Adipocyte (in vitro differentiated cells): ENCODE measurements at regions not wholly inside any gene's neighbourhood (a gene's known extent, or its start where the extent isn't known, plus 50 kb on each side); places are given as distances from the start of the nearest gene placed in this dataset.
"Not testable (repeated sequence)": the region's sequence is repeated elsewhere in the genome, so short reads cannot be mapped to it uniquely, and the experiment has no call there.

Experiments used
- DNase-seq: peaks from one replicate; pipeline ENCODE4 v3.0.0-alpha.2; 2015; ENCODE audit warnings: low read depth
- H3K27me3 ChIP-seq: replicated peaks from 2 replicates; pipeline ENCODE4 v1.7.0; 2013; ENCODE audit warnings: mild to moderate bottlenecking, low read length, moderate library complexity; ENCODE audit not compliant: control insufficient read depth, insufficient read depth
- H3K36me3 ChIP-seq: 2 replicates; pipeline ENCODE4 v1.7.0; 2013; ENCODE audit warnings: low read length, mild to moderate bottlenecking, moderate library complexity; ENCODE audit not compliant: control insufficient read depth, insufficient read depth, severe bottlenecking
- H3K4me1 ChIP-seq: 2 replicates; pipeline ENCODE4 v1.7.0; 2013; ENCODE audit warnings: mild to moderate bottlenecking, low read length, moderate library complexity; ENCODE audit not compliant: control insufficient read depth, insufficient read depth
- H3K4me3 ChIP-seq: 2 replicates; pipeline ENCODE4 v1.7.0; 2013; ENCODE audit warnings: mild to moderate bottlenecking, low read length, moderate library complexity
- H3K9ac ChIP-seq: 2 replicates; pipeline ENCODE4 v1.7.0; 2013; ENCODE audit warnings: mild to moderate bottlenecking, low read length, moderate library complexity
- H3K9me3 ChIP-seq: 2 replicates; pipeline ENCODE4 v1.7.0; 2013; ENCODE audit warnings: mild to moderate bottlenecking, low read length, moderate library complexity; ENCODE audit not compliant: control insufficient read depth

- peak; percentile 11 for DNase-seq
- H3K36me3 ChIP-seq = no peaks in the 10 kb centered on the region
- no peaks in the 10 kb centered on the region for H3K4me1 ChIP-seq
- H3K4me3 ChIP-seq = no peak overlapping the region
- no peak overlapping the region for H3K9ac ChIP-seq
- H3K27me3 ChIP-seq = peaks cover 41% of the 10 kb centered on the region
- H3K9me3 ChIP-seq = peaks cover 10% of the 10 kb centered on the region
These were observed 122.2 kb downstream of the IRX5 start for GRCh38 chr16:55052741-55053415.

- DNase-seq = no peak
- no peak overlapping the region for H3K4me3 ChIP-seq
- no peak overlapping the region for H3K9ac ChIP-seq
- H3K4me1 ChIP-seq = no peaks in the 10 kb centered on the region
- H3K9me3 ChIP-seq = peaks cover 10% of the 10 kb centered on the region
- peaks cover 39% of the 10 kb centered on the region for H3K27me3 ChIP-seq
- no peaks in the 10 kb centered on the region for H3K36me3 ChIP-seq
These were observed 124.6 kb downstream of the IRX5 start for GRCh38 chr16:55055262-55055661.

GRCh38 chr16:55056585-55057401 lies 126.1 kb downstream of the IRX5 start:
- Histone ChIP-seq H3K9ac (no peak overlapping the region), H3K36me3 (no peaks in the 10 kb centered on the region), H3K4me3 (peak overlapping the region; percentile 53), H3K27me3 (peaks cover 34% of the 10 kb centered on the region), H3K4me1 (no peaks in the 10 kb centered on the region), H3K9me3 (peaks cover 10% of the 10 kb centered on the region)
- peak; percentile 31 for DNase-seq

- DNase-seq = no peak
- H3K4me3 ChIP-seq = no peak overlapping the region
- H3K9me3 ChIP-seq = peaks cover 10% of the 10 kb centered on the region
- H3K27me3 ChIP-seq = peaks cover 34% of the 10 kb centered on the region
- no peak overlapping the region for H3K9ac ChIP-seq
- no peaks in the 10 kb centered on the region for H3K4me1 ChIP-seq
- no peaks in the 10 kb centered on the region for H3K36me3 ChIP-seq
These were observed 127.2 kb downstream of the IRX5 start for GRCh38 chr16:55057866-55058265.

- H3K9ac ChIP-seq = no peak overlapping the region
- H3K36me3 ChIP-seq = no peaks in the 10 kb centered on the region
These were observed 127.9 kb downstream of the IRX5 start for GRCh38 chr16:55058576-55058975.

GRCh38 chr16:55059146-55059545 lies 128.5 kb downstream of the IRX5 start:
- Histone ChIP-seq H3K9me3 (peaks cover 10% of the 10 kb centered on the region), H3K4me1 (no peaks in the 10 kb centered on the region), H3K36me3 (no peaks in the 10 kb centered on the region), H3K4me3 (no peak overlapping the region), H3K9ac (no peak overlapping the region), H3K27me3 (peaks cover 28% of the 10 kb centered on the region)
- no peak for DNase-seq

More at GRCh38 chr16:55058576-55058975, 127.9 kb downstream of the IRX5 start:
- no peak for DNase-seq
- Histone ChIP-seq H3K4me3 (no peak overlapping the region), H3K9me3 (peaks cover 10% of the 10 kb centered on the region), H3K4me1 (no peaks in the 10 kb centered on the region), H3K27me3 (peaks cover 34% of the 10 kb centered on the region)

GRCh38 chr16:55061126-55061525 lies 130.5 kb downstream of the IRX5 start:
- DNase-seq = no peak
- H3K36me3 ChIP-seq = no peaks in the 10 kb centered on the region
- no peaks in the 10 kb centered on the region for H3K4me1 ChIP-seq
- no peak overlapping the region for H3K9ac ChIP-seq
- H3K9me3 ChIP-seq = no peaks in the 10 kb centered on the region
- H3K27me3 ChIP-seq = peaks cover 12% of the 10 kb centered on the region
- no peak overlapping the region for H3K4me3 ChIP-seq

GRCh38 chr16:55062442-55062841 lies 131.8 kb downstream of the IRX5 start:
- no peak overlapping the region for H3K9ac ChIP-seq
- H3K27me3 ChIP-seq = peaks cover 3% of the 10 kb centered on the region
- H3K4me1 ChIP-seq = no peaks in the 10 kb centered on the region
- peak; percentile 4 for DNase-seq
- no peak overlapping the region for H3K4me3 ChIP-seq
- no peaks in the 10 kb centered on the region for H3K36me3 ChIP-seq
- no peaks in the 10 kb centered on the region for H3K9me3 ChIP-seq

- no peak overlapping the region for H3K4me3 ChIP-seq
- no peaks in the 10 kb centered on the region for H3K4me1 ChIP-seq
- no peaks in the 10 kb centered on the region for H3K9me3 ChIP-seq
- H3K27me3 ChIP-seq = peaks cover 7% of the 10 kb centered on the region
- no peak for DNase-seq
- no peaks in the 10 kb centered on the region for H3K36me3 ChIP-seq
- H3K9ac ChIP-seq = no peak overlapping the region
These were observed 142.3 kb downstream of the IRX5 start for GRCh38 chr16:55072976-55073375.

GRCh38 chr16:55073830-55074229 lies 143.2 kb downstream of the IRX5 start:
- no peak for DNase-seq
- Histone ChIP-seq H3K36me3 (no peaks in the 10 kb centered on the region), H3K9ac (no peak overlapping the region), H3K4me1 (no peaks in the 10 kb centered on the region), H3K4me3 (no peak overlapping the region), H3K9me3 (no peaks in the 10 kb centered on the region), H3K27me3 (peaks cover 7% of the 10 kb centered on the region)

GRCh38 chr16:55075208-55075607 lies 144.5 kb downstream of the IRX5 start:
- not testable (repeated sequence) for H3K4me1 ChIP-seq, H3K9ac ChIP-seq, DNase-seq, H3K36me3 ChIP-seq, H3K4me3 ChIP-seq, H3K9me3 ChIP-seq
- H3K27me3 ChIP-seq = peaks cover 11% of the 10 kb centered on the region
